SK-N-MC (cell line): ENCODE measurements at regions not wholly inside any gene's neighbourhood (a gene's known extent, or its start where the extent isn't known, plus 50 kb on each side); places are given as distances from the start of the nearest gene placed in this dataset.

Experiments used
- EZH2 ChIP-seq: fragments of 200-600 bp; sonication (generic); IDR thresholded peaks from one replicate; pipeline ENCODE4 v1.6.1; 2017; ENCODE audit warnings: antibody characterized with exemption
- POLR2AphosphoS5 ChIP-seq: IDR thresholded peaks from 2 replicates; pipeline ENCODE4 v1.6.1; 2012; ENCODE audit warnings: mild to moderate bottlenecking, low read depth, low read length, borderline replicate concordance

GRCh38 chr14:56896922-56897321 lies 86.6 kb upstream of the OTX2 start:
- TF ChIP-seq POLR2AphosphoS5 = no peak; the same call in 1 of the 2 replicates
- TF ChIP-seq EZH2 = no peak
